DMS 273 (cell line): ENCODE measurements at regions not wholly inside any gene's neighbourhood (a gene's known extent, or its start where the extent isn't known, plus 50 kb on each side); places are given as distances from the start of the nearest gene placed in this dataset.
A peak's percentile ranks its signal among the peaks of the same experiment; 100 is the strongest.

Experiments
- DNase-seq: peaks from one replicate; lab custom pipeline; 2025; ENCODE audit not compliant: unreplicated experiment; lab: John Stamatoyannopoulos, UW

GRCh38 chrX:107560041-107560440 is 68.3 kb upstream of the PRPS1 start:
- no peak for DNase-seq

DNA sequence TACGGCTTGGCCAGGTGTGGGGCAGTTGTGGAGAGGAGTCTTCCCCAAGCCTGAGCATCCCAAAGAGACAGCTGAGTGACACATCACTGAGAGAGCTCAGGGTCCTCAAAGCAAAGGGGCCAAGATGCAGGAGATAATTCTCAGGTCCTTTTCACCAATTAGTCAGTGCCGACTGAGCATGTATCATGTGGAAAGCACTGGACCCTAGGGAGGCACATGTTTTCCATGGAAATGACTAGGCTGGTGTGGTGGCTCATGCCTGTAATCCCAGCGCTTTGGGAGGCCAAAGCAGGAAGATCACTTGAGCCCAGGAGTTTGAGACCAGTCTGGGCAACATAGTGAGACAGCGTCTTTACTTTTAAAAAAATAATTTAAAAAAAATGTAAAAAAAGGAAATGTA is 67.3 kb upstream of the PRPS1 start:
- DNase-seq = no peak

DNA sequence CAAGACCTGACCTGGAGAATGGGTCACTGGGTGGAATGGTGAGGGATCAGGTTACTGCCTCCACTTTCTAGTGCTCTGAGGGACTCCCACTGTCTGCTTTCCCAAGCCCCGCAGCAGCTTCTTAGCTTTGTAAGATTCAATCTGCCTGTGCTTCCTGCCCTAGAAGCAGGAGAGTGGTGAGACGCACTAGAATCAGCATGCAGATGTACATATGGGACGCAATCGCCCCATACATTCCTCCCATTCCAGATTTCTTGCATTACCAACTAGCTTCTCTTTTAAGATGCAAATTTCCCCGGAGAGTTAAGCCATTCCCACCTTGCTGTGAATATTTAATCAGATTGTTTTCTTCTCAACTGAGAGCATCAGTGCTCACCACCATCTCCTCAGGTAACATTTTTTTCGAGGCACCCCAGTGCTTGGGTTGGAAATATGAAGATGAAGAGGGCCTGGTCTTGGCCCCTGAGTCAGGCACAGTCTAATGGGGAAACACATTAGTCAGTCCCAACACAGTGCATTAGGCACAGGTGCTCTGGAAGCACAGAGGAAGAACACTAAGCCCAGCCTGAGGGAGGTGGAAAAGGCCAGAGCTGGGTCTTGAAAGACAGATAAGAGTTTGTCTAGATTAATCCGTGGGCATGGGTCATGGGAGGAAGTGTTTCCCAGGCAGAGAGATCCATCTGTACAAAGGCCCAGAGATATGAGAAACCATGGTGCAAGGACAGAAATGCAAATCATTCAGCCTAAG is 66.7 kb upstream of the PRPS1 start:
- no peak for DNase-seq

- no peak for DNase-seq
These were observed 65.8 kb upstream of the PRPS1 start for GRCh38 chrX:107562482-107562881.

DNA sequence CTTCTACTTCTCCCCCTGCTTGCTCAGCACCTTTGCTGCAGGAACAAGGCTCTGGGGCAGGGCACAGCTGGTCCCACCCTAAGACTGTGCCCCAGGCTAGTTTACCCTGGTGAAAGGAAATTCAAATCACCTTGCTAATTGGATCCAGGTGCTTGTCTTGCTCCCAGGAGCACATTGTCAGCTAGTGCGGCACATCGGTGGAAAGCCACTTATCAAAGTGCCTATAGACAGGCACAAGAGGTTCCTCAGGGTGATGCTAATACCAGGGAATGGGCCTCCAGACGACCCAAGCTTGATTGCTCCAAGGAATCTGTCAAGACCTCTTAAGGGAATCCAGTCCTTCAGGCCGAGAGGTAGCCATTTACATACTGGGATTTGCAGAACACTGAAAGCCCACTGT is 64.5 kb upstream of the PRPS1 start:
- no peak for DNase-seq

GRCh38 chrX:107565015-107565414 is 63.3 kb upstream of the PRPS1 start:
- no peak for DNase-seq

DNA sequence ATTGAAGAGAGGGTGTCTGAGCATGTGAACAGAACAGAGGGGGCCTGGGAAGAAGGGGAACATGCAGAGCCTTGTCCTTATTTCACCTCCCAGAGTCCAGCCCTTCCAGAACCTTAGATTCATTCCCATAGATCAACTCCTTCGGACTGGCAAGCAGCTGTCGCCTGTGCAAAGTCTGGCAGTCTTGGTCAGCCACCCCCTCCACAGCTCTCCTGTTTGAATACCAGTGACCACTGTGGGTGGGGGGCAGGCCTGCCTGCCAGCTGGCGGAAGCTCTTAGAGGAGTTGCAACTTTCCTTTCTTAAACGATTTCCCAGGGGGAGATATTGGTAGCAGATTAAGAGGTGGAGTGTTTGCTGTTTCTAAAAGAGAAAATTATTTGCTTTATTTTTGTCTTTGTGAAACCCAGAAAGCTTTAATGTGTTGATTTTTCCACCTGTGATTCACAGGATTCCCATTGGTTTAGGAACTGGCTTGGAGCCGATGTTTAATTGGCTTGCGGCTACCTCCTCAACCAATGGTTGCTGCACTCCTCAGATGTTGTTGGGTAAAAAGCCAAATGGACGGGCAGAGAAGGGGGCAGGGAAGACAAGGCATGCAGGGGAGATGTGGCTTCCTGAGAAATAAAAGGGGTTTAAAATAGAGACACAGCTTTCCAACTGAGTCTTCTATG is 62.2 kb upstream of the PRPS1 start:
- DNase-seq = peak; percentile 87

- DNase-seq = peak; percentile 37
These were observed 61.6 kb upstream of the PRPS1 start for GRCh38 chrX:107566604-107567262.

DNA sequence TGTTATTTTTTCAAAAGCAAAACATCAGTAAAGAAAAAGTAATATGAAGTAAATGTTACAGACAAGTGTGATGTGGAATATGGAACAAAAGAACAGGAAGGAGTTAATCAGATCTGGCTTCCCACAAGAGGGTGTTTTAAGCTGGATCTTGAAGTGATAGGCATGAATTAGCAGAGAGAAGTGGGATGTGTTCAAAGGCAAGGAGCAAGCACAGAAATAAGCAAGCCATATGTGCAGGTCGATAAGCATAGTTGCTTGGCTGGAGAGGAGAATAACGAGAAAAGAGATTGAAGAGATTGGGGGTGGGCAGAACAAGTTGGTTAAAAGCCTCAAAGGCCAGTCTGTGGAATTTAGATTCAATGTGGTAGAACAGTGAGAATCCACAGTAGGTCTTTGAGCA is 60.9 kb upstream of the PRPS1 start:
- DNase-seq = peak; percentile 7

DNA sequence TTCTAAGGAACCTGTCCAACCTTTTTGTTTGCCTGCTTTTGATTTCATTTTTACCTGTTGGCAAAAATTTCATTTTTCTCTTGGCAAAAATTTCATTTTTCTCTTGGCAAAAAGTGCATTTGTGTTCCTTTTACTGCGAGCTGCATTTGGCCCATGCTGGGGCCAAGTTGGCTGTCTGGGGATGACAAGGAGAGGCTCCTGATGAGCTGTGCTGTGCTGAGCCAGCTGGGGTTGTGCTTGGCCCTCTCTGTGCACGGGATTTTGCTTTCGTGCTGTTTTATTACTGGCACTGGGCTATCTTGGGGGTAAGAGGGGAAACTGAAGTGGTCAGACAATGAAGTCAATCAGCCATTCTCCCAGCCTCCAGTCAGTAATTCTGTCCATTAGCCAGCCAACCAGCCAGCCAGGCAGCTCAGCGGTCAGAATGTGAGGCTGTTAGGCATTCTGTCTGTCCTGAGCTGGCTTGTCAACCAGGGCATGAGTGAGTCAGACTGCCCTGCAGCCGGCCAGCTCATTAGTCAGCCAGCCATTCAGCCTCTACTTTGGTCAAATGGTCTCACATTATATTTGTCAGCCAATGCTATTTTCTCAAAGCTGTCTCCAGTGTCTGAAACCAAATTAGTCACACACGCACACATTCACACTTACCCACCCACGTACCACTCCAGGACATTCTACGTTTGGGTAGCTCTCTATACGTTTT is 56.9 kb upstream of the PRPS1 start:
- no peak for DNase-seq

GRCh38 chrX:107573016-107573415 is 55.3 kb upstream of the PRPS1 start:
- DNase-seq = no peak

DNA sequence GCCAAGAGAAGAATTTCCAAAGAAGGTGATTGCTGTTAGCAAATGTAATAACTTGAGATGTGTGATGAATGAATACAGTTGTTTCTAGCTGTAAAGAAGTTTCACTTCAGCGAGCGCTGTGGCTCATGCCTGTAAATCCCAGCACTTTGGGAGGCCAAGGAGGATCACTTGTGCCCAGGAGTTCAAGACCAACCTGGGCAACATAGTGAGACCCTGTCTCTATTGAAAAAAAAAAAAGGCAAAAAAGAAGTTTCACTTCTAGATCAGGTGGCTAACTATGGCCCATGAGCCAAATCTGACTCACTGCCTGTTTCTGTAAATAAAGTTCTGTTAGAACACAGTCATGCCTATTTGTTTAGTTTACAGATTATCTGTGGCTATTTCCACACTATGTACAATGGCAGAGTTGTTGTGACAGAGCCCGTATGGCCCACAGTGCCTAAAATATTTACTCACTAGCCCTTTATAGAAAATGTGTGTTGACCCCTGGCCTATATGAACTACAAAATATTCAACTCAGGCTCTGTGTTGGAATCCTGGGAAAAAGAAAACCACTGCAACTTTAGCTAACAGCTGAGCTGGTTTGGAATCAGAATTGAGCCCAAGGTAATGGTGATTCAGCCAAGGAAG is 54.1 kb upstream of the PRPS1 start:
- no peak for DNase-seq

GRCh38 chrX:107574711-107575110 is 53.6 kb upstream of the PRPS1 start:
- no peak for DNase-seq

DNA sequence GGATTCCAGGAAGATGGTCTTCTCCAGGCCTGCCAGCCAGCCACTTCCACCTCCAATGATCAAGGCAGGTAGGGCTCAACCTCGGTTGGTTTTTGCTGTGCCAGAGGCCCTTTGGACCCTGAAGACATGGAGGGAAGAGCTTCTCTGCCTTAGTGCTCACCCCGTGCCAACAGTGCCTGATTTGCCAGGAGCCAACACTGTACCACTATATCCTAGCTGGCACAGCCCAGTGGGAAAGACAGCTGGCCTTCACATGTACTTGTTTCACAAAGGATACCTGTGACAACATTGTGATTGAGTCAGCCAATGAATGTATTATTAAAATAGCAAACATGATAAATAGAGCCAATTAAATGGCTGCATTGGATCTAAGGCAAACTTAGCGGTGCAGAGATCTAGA is 51.9 kb upstream of the PRPS1 start:
- no peak for DNase-seq

GRCh38 chrX:107576841-107577240 is 51.5 kb upstream of the PRPS1 start:
- no peak for DNase-seq

DNA sequence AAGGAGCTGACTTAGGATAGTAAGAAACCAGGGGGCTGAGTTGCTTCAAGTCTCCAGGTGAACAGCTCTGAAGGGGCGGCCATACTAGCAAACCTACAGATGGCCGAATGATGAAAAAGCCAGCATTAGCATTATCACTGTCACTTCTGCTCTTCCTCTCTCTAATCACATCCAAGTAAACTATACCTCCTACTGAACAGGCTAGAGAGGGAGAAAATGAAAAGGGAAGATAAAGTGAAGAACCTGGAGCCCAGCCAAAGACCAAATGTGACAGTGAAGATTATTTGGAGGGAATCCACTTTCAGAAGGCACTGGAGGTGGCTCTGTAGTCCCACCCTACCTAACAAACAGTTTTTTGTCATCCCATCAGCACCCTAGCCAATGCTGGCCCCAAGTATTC is 50.4 kb upstream of the PRPS1 start:
- DNase-seq = no peak
